ENCODE measurements at regions not wholly inside any gene's neighbourhood (a gene's known extent, or its start where the extent isn't known, plus 50 kb on each side); places are given as distances from the start of the nearest gene placed in this dataset.

DNA sequence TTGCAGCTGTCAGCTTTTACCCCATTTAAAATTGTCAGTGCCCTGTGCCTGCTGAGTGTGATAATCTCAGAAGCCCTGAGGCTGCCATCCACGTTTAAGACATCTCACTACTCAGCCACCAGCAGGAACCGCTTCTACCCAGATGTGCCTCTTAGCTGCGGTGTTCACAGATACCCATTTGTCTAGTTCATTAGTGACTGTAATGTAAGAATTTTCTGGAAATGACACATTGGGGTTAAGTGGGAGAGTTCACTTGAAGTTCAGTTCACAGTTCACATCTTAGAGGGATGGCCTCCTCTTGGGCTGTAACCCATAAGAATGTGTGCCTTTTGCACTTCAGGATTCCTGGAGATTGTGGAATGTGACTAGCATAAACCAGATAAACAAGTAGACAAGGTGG, 477.7 kb downstream of the BTBD3 start:
- FAIRE-seq (no peak), ATAC-seq (no peak), DNase-seq (no peak)
- Histone ChIP-seq H3K36me3 (no peaks in the 10 kb centered on the region), H3K4me3 (no peak overlapping the region), H3K4me1 (no peaks in the 10 kb centered on the region), H3K27me3 (no peaks in the 10 kb centered on the region), H3K27ac (no peak overlapping the region), H3K9me3 (no peaks in the 10 kb centered on the region)
- no peak for TF ChIP-seq CTCF (IDR thresholded peaks at IDR 0.05)
- WGBS, 2 donors: 67 to 72% methylated on average over 3 of the region's 3 CpGs
- intact Hi-C loops (cut with DNase I): no loop called here

GRCh38 chr20:12395760-12396159, 478.1 kb downstream of the BTBD3 start:
- Histone ChIP-seq H3K36me3 (no peaks in the 10 kb centered on the region), H3K4me1 (no peaks in the 10 kb centered on the region), H3K27ac (no peak overlapping the region), H3K4me3 (no peak overlapping the region), H3K27me3 (no peaks in the 10 kb centered on the region), H3K9me3 (no peaks in the 10 kb centered on the region)
- no peak for FAIRE-seq
- no peak for ATAC-seq
- DNase-seq: no peak
- intact Hi-C loops (cut with DNase I): no loop called here
- no peak for TF ChIP-seq CTCF (IDR thresholded peaks at IDR 0.05)
- WGBS, 2 donors: 83 to 87% methylated on average over 2 of the region's 2 CpGs

- no peak overlapping the region for H3K4me3 ChIP-seq
- no peaks in the 10 kb centered on the region for H3K27me3 ChIP-seq
- H3K9me3 ChIP-seq: no peaks in the 10 kb centered on the region
- TF ChIP-seq CTCF (IDR thresholded peaks at IDR 0.05): no peak
- no peak overlapping the region for H3K27ac ChIP-seq
- H3K4me1 ChIP-seq: no peaks in the 10 kb centered on the region
- ATAC-seq: no peak
- H3K36me3 ChIP-seq: no peaks in the 10 kb centered on the region
- intact Hi-C loops (cut with DNase I): no loop called here
- WGBS, 2 donors: 59 to 68% methylated on average over 4 of the region's 4 CpGs
- FAIRE-seq: no peak
- no peak for DNase-seq
These were observed 481.6 kb downstream of the BTBD3 start for GRCh38 chr20:12399110-12399836.

DNA sequence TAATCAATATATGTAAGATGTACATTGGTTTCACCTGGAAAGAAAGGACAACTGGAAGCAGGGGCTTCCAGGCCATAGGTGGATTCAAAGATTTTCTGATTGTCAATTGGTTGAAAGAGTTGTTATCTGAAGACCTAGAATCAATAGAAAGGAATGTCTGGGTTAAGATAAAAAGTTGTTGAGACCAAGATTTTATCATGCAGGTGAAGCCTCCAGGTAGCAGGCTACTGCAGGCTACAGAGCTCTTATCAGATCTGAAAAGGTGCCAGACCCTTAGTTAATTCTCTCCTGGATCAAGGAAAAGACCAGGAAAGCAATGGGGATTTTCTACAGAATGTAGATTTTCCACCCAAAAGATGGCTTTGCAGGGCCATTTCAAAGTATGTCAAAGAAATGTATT, 487.2 kb downstream of the BTBD3 start:
- FAIRE-seq (no peak), ATAC-seq (no peak), DNase-seq (no peak)
- intact Hi-C loops (cut with DNase I): no loop called here
- Histone ChIP-seq H3K4me1 (no peaks in the 10 kb centered on the region), H3K27ac (no peak overlapping the region), H3K4me3 (no peak overlapping the region), H3K27me3 (no peaks in the 10 kb centered on the region), H3K9me3 (no peaks in the 10 kb centered on the region), H3K36me3 (no peaks in the 10 kb centered on the region)
- no peak for TF ChIP-seq CTCF (IDR thresholded peaks at IDR 0.05)

DNA sequence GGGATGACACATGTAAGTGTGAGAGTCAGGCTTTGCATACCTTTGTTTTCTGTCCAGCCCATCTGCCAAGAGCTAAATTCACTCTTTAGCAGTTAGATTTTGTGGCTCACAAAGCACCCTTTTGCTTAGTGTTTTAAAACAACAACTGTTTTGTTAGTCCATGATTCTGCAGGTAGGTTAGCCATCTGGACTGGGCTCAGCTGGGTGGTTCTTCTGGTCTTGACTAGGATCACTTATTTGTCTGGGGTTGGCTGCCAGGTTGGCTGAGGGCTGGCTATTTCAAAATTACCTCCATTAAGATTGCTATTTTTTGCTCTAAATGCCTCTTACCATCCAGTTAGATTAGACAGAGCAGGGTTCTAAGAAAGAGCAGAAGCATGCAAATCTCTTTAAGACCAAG, 489.3 kb downstream of the BTBD3 start:
- no peaks in the 10 kb centered on the region for H3K27me3 ChIP-seq
- no peaks in the 10 kb centered on the region for H3K4me1 ChIP-seq
- no peaks in the 10 kb centered on the region for H3K9me3 ChIP-seq
- FAIRE-seq (no peak), ATAC-seq (no peak), DNase-seq (no peak)
- no peak overlapping the region for H3K4me3 ChIP-seq
- no peaks in the 10 kb centered on the region for H3K36me3 ChIP-seq
- H3K27ac ChIP-seq: no peak overlapping the region
- TF ChIP-seq CTCF (IDR thresholded peaks at IDR 0.05): no peak
- intact Hi-C loops (cut with DNase I): no loop called here
